ENCODE measurements at regions not wholly inside any gene's neighbourhood (a gene's known extent, or its start where the extent isn't known, plus 50 kb on each side); places are given as distances from the start of the nearest gene placed in this dataset.

- Histone ChIP-seq H3K79me2 (replicated peaks; ENCODE audit: insufficient read depth) (no peaks in the 10 kb centered on the region), H3K9me2 (ENCODE audit: insufficient read depth) (no peaks in the 10 kb centered on the region), H3K4me1 (ENCODE audit: insufficient read depth) (0 out of 2 replicates have a peak, but pooled peaks cover 2% of the 10 kb centered on the region), H3K4me3 (no peak overlapping the region), H3K27ac (ENCODE audit: low read depth) (no peak overlapping the region), H3F3A (replicated peaks; ENCODE audit: low read depth) (no peaks in the 10 kb centered on the region), H3K4me2 (0 out of 2 replicates have a peak overlapping the region, but pooled peaks have one; percentile 4), H4K20me1 (replicated peaks; ENCODE audit: insufficient read depth) (no peaks in the 10 kb centered on the region), H3K27me3 (ENCODE audit: insufficient read depth) (no peaks in the 10 kb centered on the region), H3K36me3 (ENCODE audit: insufficient read depth) (no peaks in the 10 kb centered on the region), H2AFZ (peak overlapping the region; percentile 86)
- DNase-seq (ENCODE audit: low spot score) = peak; percentile 48
- TF ChIP-seq ZNF114 (CRISPR knock-in tag; IDR thresholded peaks at IDR 0.05) = no peak
- no peak for TF ChIP-seq POLR2AphosphoS5 (IDR thresholded peaks at IDR 0.05; ENCODE audit: low read depth)
- TF ChIP-seq CREB1 (CRISPR knock-in tag; IDR thresholded peaks at IDR 0.05; ENCODE audit: low read depth) = no peak
- no peak for TF ChIP-seq JUNB (IDR thresholded peaks at IDR 0.05; ENCODE audit: unreplicated experiment)
- TF ChIP-seq ETS1 (IDR thresholded peaks at IDR 0.05) = no peak
- peaks cover 6% of the 10 kb centered on the region for H3K4me1 Mint-ChIP-seq
- ATAC-seq = peak; percentile 78
- no peaks in the 10 kb centered on the region for H3K9me3 Mint-ChIP-seq
- peaks cover 1% of the 10 kb centered on the region for H3K27me3 Mint-ChIP-seq (ENCODE audit: insufficient read depth, low read depth, poor library complexity)
- no peaks in the 10 kb centered on the region; the same call in 2 of the 3 replicates for H3K36me3 Mint-ChIP-seq (ENCODE audit: low read depth)
- H3K4me3 Mint-ChIP-seq = no peak overlapping the region
- no peak overlapping the region for H3K27ac Mint-ChIP-seq
These were observed 120.3 kb upstream of the BASP1 start for GRCh38 chr5:17096952-17097695.

GRCh38 chr5:17099946-17100345 is 117.5 kb upstream of the BASP1 start:
- Histone ChIP-seq H4K20me1 (replicated peaks; ENCODE audit: insufficient read depth) (no peaks in the 10 kb centered on the region), H3K27me3 (ENCODE audit: insufficient read depth) (no peaks in the 10 kb centered on the region), H3K9me2 (ENCODE audit: insufficient read depth) (no peaks in the 10 kb centered on the region), H3K4me3 (no peak overlapping the region), H3F3A (replicated peaks; ENCODE audit: low read depth) (no peaks in the 10 kb centered on the region), H2AFZ (no peak overlapping the region), H3K4me1 (ENCODE audit: insufficient read depth) (peaks cover 10% of the 10 kb centered on the region; the same call in 1 of the 2 replicates), H3K27ac (ENCODE audit: low read depth) (no peak overlapping the region), H3K4me2 (no peak overlapping the region), H3K36me3 (ENCODE audit: insufficient read depth) (no peaks in the 10 kb centered on the region), H3K79me2 (replicated peaks; ENCODE audit: insufficient read depth) (no peaks in the 10 kb centered on the region)
- DNase-seq (ENCODE audit: low spot score) (no peak), ATAC-seq (no peak)
- Mint-ChIP-seq H3K9me3 (no peaks in the 10 kb centered on the region), H3K36me3 (ENCODE audit: low read depth) (no peaks in the 10 kb centered on the region; the same call in 2 of the 3 replicates), H3K27me3 (ENCODE audit: insufficient read depth, low read depth, poor library complexity) (peaks cover 4% of the 10 kb centered on the region), H3K27ac (no peak overlapping the region), H3K4me1 (peaks cover 11% of the 10 kb centered on the region), H3K4me3 (no peak overlapping the region)
- TF ChIP-seq ZNF462 (CRISPR knock-in tag; IDR thresholded peaks at IDR 0.05) (no peak), CTCF (conservative IDR thresholded peaks at IDR 0.05; ENCODE audit: low read depth in 2 of 2) (0 out of 4 replicates have a peak, but pooled peaks of 1 of the 2 experiments have one; percentile 9), EZH2 (IDR thresholded peaks at IDR 0.05; ENCODE audit: low read depth, unreplicated experiment) (no peak), EZH2phosphoT487 (IDR thresholded peaks at IDR 0.05; ENCODE audit: unreplicated experiment) (no peak), NANOG (IDR thresholded peaks at IDR 0.05; ENCODE audit: borderline replicate concordance) (no peak), JUNB (IDR thresholded peaks at IDR 0.05; ENCODE audit: unreplicated experiment) (no peak), POLR2AphosphoS5 (IDR thresholded peaks at IDR 0.05; ENCODE audit: low read depth) (no peak), CREB1 (CRISPR knock-in tag; IDR thresholded peaks at IDR 0.05; ENCODE audit: low read depth) (no peak)
